Hepatocyte (in vitro differentiated cells): ENCODE measurements at regions not wholly inside any gene's neighbourhood (a gene's known extent, or its start where the extent isn't known, plus 50 kb on each side); places are given as distances from the start of the nearest gene placed in this dataset.

Experiments
- EZH2 ChIP-seq: fragments of 200-600 bp; sonication (generic); IDR thresholded peaks from 2 replicates; pipeline ENCODE4 v1.6.1; 2016; ENCODE audit warnings: antibody characterized with exemption, mild to moderate bottlenecking, borderline replicate concordance
- EZH2phosphoT487 ChIP-seq: fragments of 200-600 bp; sonication (generic); IDR thresholded peaks from one replicate; pipeline ENCODE4 v1.6.1; 2018; ENCODE audit warnings: antibody characterized with exemption, mild to moderate bottlenecking, low read depth, moderate library complexity; ENCODE audit not compliant: unreplicated experiment, severe bottlenecking
- TF ChIP-seq, protein P1 (sequence below): fragments of 200-600 bp; sonication (generic); IDR thresholded peaks from 2 replicates; pipeline ENCODE4 v1.5.1; 2016; ENCODE audit warnings: antibody characterized with exemption, mild to moderate bottlenecking; ENCODE audit not compliant: poor library complexity

DNA sequence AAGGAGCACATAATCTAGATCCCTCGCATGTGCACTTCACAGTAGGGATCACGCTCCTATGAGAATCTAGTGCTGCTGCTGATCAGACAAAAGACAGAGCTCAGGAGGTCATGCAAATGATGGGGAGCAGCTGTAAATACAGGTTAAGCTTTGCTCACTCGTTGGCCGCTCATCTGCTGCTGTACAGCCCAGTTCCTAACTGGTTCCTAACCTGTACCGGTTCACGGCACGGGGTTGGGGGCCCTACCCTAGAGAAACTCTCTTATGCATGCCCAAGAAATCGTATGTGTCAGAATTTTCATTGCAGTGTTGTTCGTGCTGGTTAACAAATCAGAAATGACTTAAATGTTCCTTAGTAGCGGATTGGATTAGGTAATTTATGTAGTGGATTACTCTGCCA is 116.1 kb downstream of the CDH26 start:
- TF ChIP-seq, protein P1, sequence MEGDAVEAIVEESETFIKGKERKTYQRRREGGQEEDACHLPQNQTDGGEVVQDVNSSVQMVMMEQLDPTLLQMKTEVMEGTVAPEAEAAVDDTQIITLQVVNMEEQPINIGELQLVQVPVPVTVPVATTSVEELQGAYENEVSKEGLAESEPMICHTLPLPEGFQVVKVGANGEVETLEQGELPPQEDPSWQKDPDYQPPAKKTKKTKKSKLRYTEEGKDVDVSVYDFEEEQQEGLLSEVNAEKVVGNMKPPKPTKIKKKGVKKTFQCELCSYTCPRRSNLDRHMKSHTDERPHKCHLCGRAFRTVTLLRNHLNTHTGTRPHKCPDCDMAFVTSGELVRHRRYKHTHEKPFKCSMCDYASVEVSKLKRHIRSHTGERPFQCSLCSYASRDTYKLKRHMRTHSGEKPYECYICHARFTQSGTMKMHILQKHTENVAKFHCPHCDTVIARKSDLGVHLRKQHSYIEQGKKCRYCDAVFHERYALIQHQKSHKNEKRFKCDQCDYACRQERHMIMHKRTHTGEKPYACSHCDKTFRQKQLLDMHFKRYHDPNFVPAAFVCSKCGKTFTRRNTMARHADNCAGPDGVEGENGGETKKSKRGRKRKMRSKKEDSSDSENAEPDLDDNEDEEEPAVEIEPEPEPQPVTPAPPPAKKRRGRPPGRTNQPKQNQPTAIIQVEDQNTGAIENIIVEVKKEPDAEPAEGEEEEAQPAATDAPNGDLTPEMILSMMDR = no peak
- TF ChIP-seq EZH2 = no peak
- TF ChIP-seq EZH2phosphoT487 = no peak
